Endothelial cell (in vitro differentiated cells): ENCODE measurements at regions not wholly inside any gene's neighbourhood (a gene's known extent, or its start where the extent isn't known, plus 50 kb on each side); places are given as distances from the start of the nearest gene placed in this dataset.

Source experiments
- DNase-seq: peaks from one replicate; pipeline ENCODE4 v3.0.0; 2021; ENCODE audit warnings: low spot score
- H3K27ac Mint-ChIP-seq: one replicate; pipeline ENCODE4 v1.8.0; 2021; ENCODE audit warnings: mixed read lengths, inconsistent platforms; ENCODE audit not compliant: unreplicated experiment
- H3K27me3 Mint-ChIP-seq: one replicate; pipeline ENCODE4 v1.8.0; 2021; ENCODE audit warnings: mild to moderate bottlenecking, moderate library complexity, mixed read lengths, inconsistent platforms; ENCODE audit not compliant: unreplicated experiment
- H3K36me3 Mint-ChIP-seq: one replicate; pipeline ENCODE4 v1.8.0; 2021; ENCODE audit warnings: mild to moderate bottlenecking, low read depth, mixed read lengths, inconsistent platforms; ENCODE audit not compliant: unreplicated experiment
- H3K4me1 Mint-ChIP-seq: one replicate; pipeline ENCODE4 v1.8.0; 2021; ENCODE audit warnings: mild to moderate bottlenecking, mixed read lengths, inconsistent platforms; ENCODE audit not compliant: unreplicated experiment
- H3K4me3 Mint-ChIP-seq: one replicate; pipeline ENCODE4 v1.8.0; 2021; ENCODE audit warnings: mild to moderate bottlenecking, mixed read lengths, inconsistent platforms; ENCODE audit not compliant: unreplicated experiment
- H3K9me3 Mint-ChIP-seq: one replicate; pipeline ENCODE4 v1.8.0; 2021; ENCODE audit warnings: mixed read lengths, inconsistent platforms; ENCODE audit not compliant: unreplicated experiment
- CTCF ChIP-seq: fragments of 200-600 bp; sonication (generic); IDR thresholded peaks from one replicate; pipeline ENCODE4 v1.5.0; 2021; ENCODE audit warnings: antibody characterized with exemption; ENCODE audit not compliant: unreplicated experiment

- peaks cover 1% of the 10 kb centered on the region for H3K27me3 Mint-ChIP-seq
- H3K9me3 Mint-ChIP-seq, result no peaks in the 10 kb centered on the region
- DNase-seq, result no peak
- H3K27ac Mint-ChIP-seq, result no peak overlapping the region
- no peak for TF ChIP-seq CTCF
- peaks cover 8% of the 10 kb centered on the region for H3K4me1 Mint-ChIP-seq
- no peaks in the 10 kb centered on the region for H3K36me3 Mint-ChIP-seq
- no peak overlapping the region for H3K4me3 Mint-ChIP-seq
Measured at GRCh38 chr13:44257796-44258195, 115.8 kb upstream of the SERP2 start.

GRCh38 chr13:44259045-44260027, 114.3 kb upstream of the SERP2 start:
- H3K4me3 Mint-ChIP-seq, result no peak overlapping the region
- H3K27ac Mint-ChIP-seq, result no peak overlapping the region
- no peaks in the 10 kb centered on the region for H3K36me3 Mint-ChIP-seq
- no peak for DNase-seq
- H3K9me3 Mint-ChIP-seq, result no peaks in the 10 kb centered on the region
- TF ChIP-seq CTCF, result no peak
- peaks cover 8% of the 10 kb centered on the region for H3K4me1 Mint-ChIP-seq
- peaks cover 1% of the 10 kb centered on the region for H3K27me3 Mint-ChIP-seq

- Mint-ChIP-seq H3K4me3 (no peak overlapping the region), H3K27me3 (peaks cover 1% of the 10 kb centered on the region), H3K36me3 (no peaks in the 10 kb centered on the region), H3K27ac (no peak overlapping the region), H3K9me3 (no peaks in the 10 kb centered on the region), H3K4me1 (peaks cover under 1% of the 10 kb centered on the region)
- no peak for TF ChIP-seq CTCF
- DNase-seq, result no peak
Measured at GRCh38 chr13:44260336-44260735, 113.3 kb upstream of the SERP2 start.

GRCh38 chr13:44263751-44264620, 109.6 kb upstream of the SERP2 start:
- DNase-seq, result no peak
- no peaks in the 10 kb centered on the region for H3K36me3 Mint-ChIP-seq
- H3K27ac Mint-ChIP-seq, result no peak overlapping the region
- TF ChIP-seq CTCF, result no peak
- no peaks in the 10 kb centered on the region for H3K9me3 Mint-ChIP-seq
- H3K27me3 Mint-ChIP-seq, result no peaks in the 10 kb centered on the region
- no peaks in the 10 kb centered on the region for H3K4me1 Mint-ChIP-seq
- H3K4me3 Mint-ChIP-seq, result no peak overlapping the region
